ENCODE measurements at regions not wholly inside any gene's neighbourhood (a gene's known extent, or its start where the extent isn't known, plus 50 kb on each side); places are given as distances from the start of the nearest gene placed in this dataset.

- no peak for TF ChIP-seq YY1 (IDR thresholded peaks at IDR 0.05; ENCODE audit: low read depth)
- TF ChIP-seq FOXJ3 (CRISPR knock-in tag; IDR thresholded peaks at IDR 0.05): no peak
- peak; percentile 84 for TF ChIP-seq CTCF (IDR thresholded peaks at IDR 0.05)
- TF ChIP-seq POLR2AphosphoS5 (IDR thresholded peaks at IDR 0.05; ENCODE audit: low read depth, low read length): no peak
- no peak for TF ChIP-seq REST (IDR thresholded peaks at IDR 0.05; ENCODE audit: low read depth, low read length)
- peak; percentile 50; the same call in 1 of the 2 replicates for TF ChIP-seq MAX (IDR thresholded peaks at IDR 0.05; ENCODE audit: low read depth)
- no peak for TF ChIP-seq RCOR1 (IDR thresholded peaks at IDR 0.05; ENCODE audit: low read length)
- no peak for TF ChIP-seq JUND (IDR thresholded peaks at IDR 0.05)
- TF ChIP-seq EP300 (IDR thresholded peaks at IDR 0.05; ENCODE audit: borderline replicate concordance in 1 of 2, low read depth in 1 of 2, low read length in 1 of 2): no peak
- TF ChIP-seq CHD2 (IDR thresholded peaks at IDR 0.05; ENCODE audit: low read length, partially characterized antibody): no peak
- peak; percentile 89 for TF ChIP-seq RAD21 (IDR thresholded peaks at IDR 0.05; ENCODE audit: low read length)
- TF ChIP-seq TCF12 (IDR thresholded peaks at IDR 0.05): no peak
- TF ChIP-seq ELF1 (IDR thresholded peaks at IDR 0.05): no peak
Observed at GRCh38 chr21:35940074-35940927, 120.0 kb downstream of the SETD4 start.

Data from SK-N-SH (cell line).